K562 (cell line): ENCODE measurements at regions not wholly inside any gene's neighbourhood (a gene's known extent, or its start where the extent isn't known, plus 50 kb on each side); places are given as distances from the start of the nearest gene placed in this dataset.

Experiments used
- ATAC-seq: fragments of 200-7000 bp; cut with Tn5 transposase; 3 replicates; pipeline ENCODE4 v1.9.1; 2020; ENCODE audit warnings: moderate library complexity
- BruUV-seq: library from RNA; stranded (reverse); fragments of 400-500 nt; replicated peaks from 2 replicates; lab custom pipeline; 2021; lab: Mats Ljungman, UMichigan
- CTCF ChIA-PET: fragments of 300-600 bp; formaldehyde crosslinking; extraction: SDS; loops from one replicate; lab custom pipeline; 2021; ENCODE audit warnings: low intra/inter-chr PET ratio; lab: Yijun Ruan, JAX
- POLR2A ChIA-PET: fragments of 300-600, 350-650 bp; sonication (Branson Sonifier 250); formaldehyde crosslinking; extraction: SDS; loops from one replicate; lab custom pipeline; 2021; ENCODE audit warnings: antibody characterized with exemption, inconsistent platforms; lab: Yijun Ruan, JAX
- DNase-seq, 4 experiments: peaks; one replicate each; pipeline versions ENCODE4 v3.0.0 to v3.0.0-alpha.2; 2011 to 2018; ENCODE audit warnings: low spot score in 3 of 4, mixed read lengths in 3 of 4; ENCODE audit errors: extremely low read depth in 1 of 4
- FAIRE-seq: peaks from 2 replicates; lab custom pipeline; 2011; peaks lifted over from hg19 to GRCh38; lab: Jason Lieb, UNC
- H2AFZ ChIP-seq: 2 replicates; pipeline ENCODE4 v1.6.0; 2011; ENCODE audit warnings: low read depth, low read length, control low read depth, inconsistent platforms
- H3K27ac ChIP-seq: fragments of 200-600 bp; 3 replicates; pipeline ENCODE4 v1.8.0; 2011; ENCODE audit warnings: low read depth, mild to moderate bottlenecking, control low read depth, inconsistent platforms, low read length, moderate library complexity, mixed read lengths; ENCODE audit errors: extremely low read depth
- H3K27me3 ChIP-seq, 2 experiments: fragments of 300-600 bp in 1 of 2; 2 replicates in 1 of 2; 3 replicates in 1 of 2; pipeline versions ENCODE4 v1.6.0 to v1.8.0; 2011; ENCODE audit warnings: inconsistent platforms in 2 of 2, low read length in 2 of 2, mild to moderate bottlenecking in 1 of 2, mixed read lengths in 1 of 2, moderate library complexity in 1 of 2; ENCODE audit not compliant: control insufficient read depth in 2 of 2, insufficient read depth in 2 of 2
- H3K36me3 ChIP-seq: fragments of 300-600 bp; 3 replicates; pipeline ENCODE4 v1.8.0; 2011; ENCODE audit warnings: mild to moderate bottlenecking, low read length, inconsistent platforms; ENCODE audit not compliant: control insufficient read depth, insufficient read depth
- H3K4me1 ChIP-seq, 2 experiments: fragments of 200-600 bp in 1 of 2; replicated peaks in 1 of 2; 2 replicates in 1 of 2; 3 replicates in 1 of 2; pipeline versions ENCODE4 v1.5.1 to v1.8.0; 2011; ENCODE audit warnings: inconsistent platforms in 2 of 2, low read length in 2 of 2, mild to moderate bottlenecking in 1 of 2, mixed read lengths in 1 of 2, moderate library complexity in 1 of 2; ENCODE audit not compliant: control insufficient read depth in 2 of 2, insufficient read depth in 2 of 2
- H3K4me2 ChIP-seq: 2 replicates; pipeline ENCODE4 v1.6.1; 2011; ENCODE audit warnings: low read length, control low read depth, inconsistent platforms, mixed read lengths; ENCODE audit not compliant: insufficient read depth
- H3K4me3 ChIP-seq: fragments of 200-600 bp; sonication (generic), shearing (Covaris generic); 2 replicates; pipeline ENCODE4 v1.5.1; 2016; ENCODE audit warnings: control low read depth, inconsistent platforms
- H3K79me2 ChIP-seq: fragments of 200-600 bp; 3 replicates; pipeline ENCODE4 v1.8.0; 2011; ENCODE audit warnings: low read length, inconsistent platforms; ENCODE audit not compliant: control insufficient read depth, insufficient read depth
- H3K9ac ChIP-seq, 2 experiments: 2 replicates each; pipeline versions ENCODE4 v1.6.0 to v1.6.1; 2011; ENCODE audit warnings: low read depth in 2 of 2, low read length in 2 of 2, control low read depth in 1 of 2, inconsistent platforms in 1 of 2, mild to moderate bottlenecking in 1 of 2, mixed read lengths in 1 of 2; ENCODE audit not compliant: insufficient read depth in 1 of 2
- H3K9me1 ChIP-seq: one replicate; pipeline ENCODE4 v1.6.0; 2011; ENCODE audit warnings: inconsistent platforms, mild to moderate bottlenecking, low read length, moderate library complexity; ENCODE audit not compliant: control insufficient read depth, insufficient read depth
- H3K9me3 ChIP-seq: replicated peaks from 2 replicates; pipeline ENCODE4 v1.5.1; 2011; ENCODE audit warnings: low read depth, low read length, inconsistent platforms; ENCODE audit not compliant: control insufficient read depth, insufficient read depth
- H4K20me1 ChIP-seq: replicated peaks from 2 replicates; pipeline ENCODE4 v1.6.1; 2011; ENCODE audit warnings: low read length, inconsistent platforms, mixed read lengths; ENCODE audit not compliant: control insufficient read depth, insufficient read depth
- CAMTA2 ChIP-seq: fragments of 250-450 bp; sonication (Bioruptor Pico); conservative IDR thresholded peaks from 2 replicates; pipeline ENCODE4 v1.5.1; 2022
- HNRNPL ChIP-seq: fragments of 200-400 bp; formaldehyde crosslinking; IDR thresholded peaks from 2 replicates; pipeline ENCODE4 v1.6.1; 2017; ENCODE audit warnings: low read depth, mild to moderate bottlenecking, low read length
- KDM5B ChIP-seq: fragments of 200-600 bp; sonication (generic); IDR thresholded peaks from 2 replicates; pipeline ENCODE4 v1.6.1; 2012; ENCODE audit warnings: low read depth, mild to moderate bottlenecking, moderate library complexity, low read length, control low read depth, inconsistent platforms; ENCODE audit not compliant: insufficient replicate concordance
- LEF1 ChIP-seq: fragments of 450-650 bp; IDR thresholded peaks from 2 replicates; pipeline ENCODE4 v1.6.1; 2016; ENCODE audit warnings: mild to moderate bottlenecking
- NFRKB ChIP-seq: fragments of 450-650 bp; IDR thresholded peaks from 2 replicates; pipeline ENCODE4 v1.6.1; 2016; ENCODE audit warnings: low read depth
- PHF20 ChIP-seq: fragments of 450-650 bp; IDR thresholded peaks from 2 replicates; pipeline ENCODE4 v1.6.1; 2018; ENCODE audit not compliant: partially characterized antibody
- POLR2AphosphoS2 ChIP-seq: IDR thresholded peaks from 2 replicates; pipeline ENCODE4 v1.6.1; 2012; ENCODE audit warnings: low read length, improper control_type of control experiment
- ZBED1 ChIP-seq: IDR thresholded peaks from 2 replicates; pipeline ENCODE4 v1.6.1; 2014
- ZNF444 ChIP-seq: fragments of 250-450 bp; sonication (Bioruptor Pico); IDR thresholded peaks from 2 replicates; pipeline ENCODE4 v1.4.0; 2020; ENCODE audit warnings: mild to moderate bottlenecking, moderate library complexity
- WGBS: fragments of 100-300 bp; shearing (Covaris generic); methylation state at CpG from one replicate; pipeline ENCODE4 v1.1.6; 2016; ENCODE audit warnings: low coverage, mixed read lengths; ENCODE audit not compliant: insufficient coverage; ENCODE audit errors: missing lambda C conversion rate; 5-methylcytosine and 5-hydroxymethylcytosine counted together
- in situ Hi-C: fragments of 300-500 bp; cut with MboI; formaldehyde crosslinking; loops from 4 replicates; pipeline ENCODE4 v1.15.0; 2018; ENCODE audit warnings: inconsistent platforms, mixed read lengths
- intact Hi-C: fragments of 100-400 bp; cut with micrococcal nuclease; formaldehyde crosslinking; loops from 2 replicates; pipeline ENCODE4 v1.14.2; 2022
- TF ChIP-seq, protein P1 (sequence below): fragments of 250-450 bp; sonication (Bioruptor Pico); IDR thresholded peaks from 2 replicates; pipeline ENCODE4 v1.8.0; 2022; ENCODE audit warnings: moderate library complexity, mild to moderate bottlenecking, inconsistent platforms
- TF ChIP-seq, protein P2 (sequence below): fragments of 250-450 bp; sonication (Bioruptor Pico); IDR thresholded peaks from 2 replicates; pipeline ENCODE4 v1.8.0; 2021; ENCODE audit warnings: moderate library complexity, mild to moderate bottlenecking, inconsistent platforms

DNA sequence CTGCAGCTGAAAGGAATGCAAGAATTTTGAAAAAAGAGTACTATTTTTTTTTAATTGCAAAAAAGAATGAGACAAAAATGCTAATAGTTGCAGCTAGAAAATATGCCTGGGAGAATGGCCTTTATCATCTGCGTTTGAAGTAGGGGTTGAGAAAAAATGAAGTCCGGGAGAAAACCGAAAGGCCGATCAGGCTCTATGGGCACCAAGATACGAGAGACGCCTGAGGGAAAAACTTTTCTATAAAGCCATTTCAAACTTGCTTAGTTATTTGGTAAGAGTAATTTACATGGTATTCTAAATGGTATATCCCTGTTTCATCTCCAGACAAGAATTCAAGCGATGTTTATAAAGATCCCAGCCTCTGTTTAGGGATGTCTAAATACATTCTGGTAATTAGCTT lies 99.3 kb upstream of the EFNA5 start:
- no peak for TF ChIP-seq POLR2AphosphoS2
- no peak for TF ChIP-seq CAMTA2 (CRISPR knock-in tag)
- TF ChIP-seq ZNF444 (CRISPR knock-in tag): no peak
- TF ChIP-seq HNRNPL: no peak
- TF ChIP-seq NFRKB: no peak
- no peaks in the 10 kb centered on the region for H3K36me3 ChIP-seq
- WGBS: 0% methylated on average over 7 of the region's 7 CpGs
- no peak overlapping the region for H2AFZ ChIP-seq
- FAIRE-seq (no peak), DNase-seq (no peak), ATAC-seq (no peak)
- no peaks in the 10 kb centered on the region for H3K79me2 ChIP-seq
- H3K9me1 ChIP-seq: no peaks in the 10 kb centered on the region
- BruUV-seq: no TSS peak
- no peak overlapping the region for H3K9ac ChIP-seq
- no peaks in the 10 kb centered on the region for H3K27me3 ChIP-seq
- in situ Hi-C loops: no loop called here
- H3K4me1 ChIP-seq: no peaks in the 10 kb centered on the region
- H3K27ac ChIP-seq: no peak overlapping the region
- H3K4me2 ChIP-seq: no peak overlapping the region
- POLR2A ChIA-PET: no interaction called here
- intact Hi-C loops: no loop called here
- H3K4me3 ChIP-seq: no peak overlapping the region
- CTCF ChIA-PET: no interaction called here
- no peaks in the 10 kb centered on the region for H3K9me3 ChIP-seq
- H4K20me1 ChIP-seq: no peaks in the 10 kb centered on the region

DNA sequence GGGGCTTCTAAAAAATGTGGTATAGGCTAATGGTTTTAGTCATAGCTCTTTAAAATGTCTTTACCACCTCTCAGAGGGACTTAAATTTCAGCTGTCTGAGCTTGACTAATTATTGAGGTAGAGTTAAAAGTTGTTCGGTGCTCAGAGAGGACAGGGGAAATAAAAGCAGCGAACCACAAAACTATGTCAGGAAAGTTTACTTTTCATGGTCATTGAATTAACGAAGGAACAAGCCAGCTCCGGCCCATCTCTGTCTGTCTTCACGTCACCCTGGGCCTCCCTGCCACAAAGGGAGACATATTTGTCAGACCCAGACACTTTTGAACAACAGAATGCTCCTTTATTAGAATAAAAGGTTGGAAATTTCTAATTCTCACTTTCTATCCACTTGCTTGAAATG lies 98.8 kb upstream of the EFNA5 start:
- no TSS peak for BruUV-seq
- ChIA-PET CTCF (no interaction called here), POLR2A (no interaction called here)
- H3K79me2 ChIP-seq: no peaks in the 10 kb centered on the region
- H3K27me3 ChIP-seq: no peaks in the 10 kb centered on the region
- in situ Hi-C loops: no loop called here
- no peak for TF ChIP-seq ZBED1
- TF ChIP-seq, protein P1, sequence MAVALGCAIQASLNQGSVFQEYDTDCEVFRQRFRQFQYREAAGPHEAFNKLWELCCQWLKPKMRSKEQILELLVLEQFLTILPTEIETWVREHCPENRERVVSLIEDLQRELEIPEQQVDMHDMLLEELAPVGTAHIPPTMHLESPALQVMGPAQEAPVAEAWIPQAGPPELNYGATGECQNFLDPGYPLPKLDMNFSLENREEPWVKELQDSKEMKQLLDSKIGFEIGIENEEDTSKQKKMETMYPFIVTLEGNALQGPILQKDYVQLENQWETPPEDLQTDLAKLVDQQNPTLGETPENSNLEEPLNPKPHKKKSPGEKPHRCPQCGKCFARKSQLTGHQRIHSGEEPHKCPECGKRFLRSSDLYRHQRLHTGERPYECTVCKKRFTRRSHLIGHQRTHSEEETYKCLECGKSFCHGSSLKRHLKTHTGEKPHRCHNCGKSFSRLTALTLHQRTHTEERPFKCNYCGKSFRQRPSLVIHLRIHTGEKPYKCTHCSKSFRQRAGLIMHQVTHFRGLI (CRISPR knock-in tag): no peak
- TF ChIP-seq PHF20: no peak
- TF ChIP-seq KDM5B: no peak
- TF ChIP-seq, protein P2, sequence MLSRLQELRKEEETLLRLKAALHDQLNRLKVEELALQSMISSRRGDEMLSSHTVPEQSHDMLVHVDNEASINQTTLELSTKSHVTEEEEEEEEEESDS (CRISPR knock-in tag): no peak
- TF ChIP-seq LEF1: no peak
- intact Hi-C loops: no loop called here
- ATAC-seq (no peak), FAIRE-seq (no peak), DNase-seq (no peak)
- H3K27ac ChIP-seq: no peak overlapping the region
- no peaks in the 10 kb centered on the region for H4K20me1 ChIP-seq
- H3K4me1 ChIP-seq: no peaks in the 10 kb centered on the region
- H3K4me3 ChIP-seq: no peak overlapping the region
- H3K9ac ChIP-seq: no peak overlapping the region
- H3K9me3 ChIP-seq: no peaks in the 10 kb centered on the region
- H3K36me3 ChIP-seq: no peaks in the 10 kb centered on the region
- 2% methylated on average over 5 of the region's 5 CpGs for WGBS
- H3K9me1 ChIP-seq: no peaks in the 10 kb centered on the region
- no peak overlapping the region for H3K4me2 ChIP-seq
- no peak overlapping the region for H2AFZ ChIP-seq
